ENCODE measurements at regions not wholly inside any gene's neighbourhood (a gene's known extent, or its start where the extent isn't known, plus 50 kb on each side); places are given as distances from the start of the nearest gene placed in this dataset.

DNA sequence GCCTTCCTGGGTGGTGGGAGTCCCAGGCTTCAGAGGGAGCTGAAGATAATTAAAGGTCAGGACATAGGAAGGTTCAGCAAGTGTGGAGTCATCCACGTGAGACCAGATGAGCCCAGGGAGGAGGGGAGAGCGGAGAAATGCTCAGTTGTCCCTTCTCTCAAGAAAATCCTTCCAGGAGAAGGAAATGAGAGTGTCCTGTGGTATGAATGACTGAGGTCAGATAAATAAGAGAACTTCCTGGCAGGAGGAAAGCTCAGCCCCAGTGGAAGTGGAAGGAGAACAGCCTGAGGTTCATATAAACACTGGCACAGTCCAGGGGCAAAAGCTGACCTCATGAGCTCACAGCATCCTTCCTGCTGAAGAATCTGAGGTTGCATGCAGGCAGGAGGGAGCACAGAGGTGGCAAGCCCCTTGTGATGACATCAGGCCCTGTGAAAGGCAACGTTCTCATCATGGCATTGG lies 97.6 kb downstream of the NAV1 start:
- TF ChIP-seq, protein P1, sequence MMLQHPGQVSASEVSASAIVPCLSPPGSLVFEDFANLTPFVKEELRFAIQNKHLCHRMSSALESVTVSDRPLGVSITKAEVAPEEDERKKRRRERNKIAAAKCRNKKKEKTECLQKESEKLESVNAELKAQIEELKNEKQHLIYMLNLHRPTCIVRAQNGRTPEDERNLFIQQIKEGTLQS (IDR thresholded peaks at IDR 0.05): no peak
- TF ChIP-seq, protein P2, sequence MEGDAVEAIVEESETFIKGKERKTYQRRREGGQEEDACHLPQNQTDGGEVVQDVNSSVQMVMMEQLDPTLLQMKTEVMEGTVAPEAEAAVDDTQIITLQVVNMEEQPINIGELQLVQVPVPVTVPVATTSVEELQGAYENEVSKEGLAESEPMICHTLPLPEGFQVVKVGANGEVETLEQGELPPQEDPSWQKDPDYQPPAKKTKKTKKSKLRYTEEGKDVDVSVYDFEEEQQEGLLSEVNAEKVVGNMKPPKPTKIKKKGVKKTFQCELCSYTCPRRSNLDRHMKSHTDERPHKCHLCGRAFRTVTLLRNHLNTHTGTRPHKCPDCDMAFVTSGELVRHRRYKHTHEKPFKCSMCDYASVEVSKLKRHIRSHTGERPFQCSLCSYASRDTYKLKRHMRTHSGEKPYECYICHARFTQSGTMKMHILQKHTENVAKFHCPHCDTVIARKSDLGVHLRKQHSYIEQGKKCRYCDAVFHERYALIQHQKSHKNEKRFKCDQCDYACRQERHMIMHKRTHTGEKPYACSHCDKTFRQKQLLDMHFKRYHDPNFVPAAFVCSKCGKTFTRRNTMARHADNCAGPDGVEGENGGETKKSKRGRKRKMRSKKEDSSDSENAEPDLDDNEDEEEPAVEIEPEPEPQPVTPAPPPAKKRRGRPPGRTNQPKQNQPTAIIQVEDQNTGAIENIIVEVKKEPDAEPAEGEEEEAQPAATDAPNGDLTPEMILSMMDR (IDR thresholded peaks at IDR 0.05 in 2 of 3, conservative IDR thresholded peaks at IDR 0.05 in 1 of 3; ENCODE audit: borderline replicate concordance in 1 of 3, insufficient read depth in 1 of 3, low read depth in 2 of 3, low read length in 2 of 3): no peak
- TF ChIP-seq, protein P3, sequence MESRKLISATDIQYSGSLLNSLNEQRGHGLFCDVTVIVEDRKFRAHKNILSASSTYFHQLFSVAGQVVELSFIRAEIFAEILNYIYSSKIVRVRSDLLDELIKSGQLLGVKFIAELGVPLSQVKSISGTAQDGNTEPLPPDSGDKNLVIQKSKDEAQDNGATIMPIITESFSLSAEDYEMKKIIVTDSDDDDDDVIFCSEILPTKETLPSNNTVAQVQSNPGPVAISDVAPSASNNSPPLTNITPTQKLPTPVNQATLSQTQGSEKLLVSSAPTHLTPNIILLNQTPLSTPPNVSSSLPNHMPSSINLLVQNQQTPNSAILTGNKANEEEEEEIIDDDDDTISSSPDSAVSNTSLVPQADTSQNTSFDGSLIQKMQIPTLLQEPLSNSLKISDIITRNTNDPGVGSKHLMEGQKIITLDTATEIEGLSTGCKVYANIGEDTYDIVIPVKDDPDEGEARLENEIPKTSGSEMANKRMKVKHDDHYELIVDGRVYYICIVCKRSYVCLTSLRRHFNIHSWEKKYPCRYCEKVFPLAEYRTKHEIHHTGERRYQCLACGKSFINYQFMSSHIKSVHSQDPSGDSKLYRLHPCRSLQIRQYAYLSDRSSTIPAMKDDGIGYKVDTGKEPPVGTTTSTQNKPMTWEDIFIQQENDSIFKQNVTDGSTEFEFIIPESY (IDR thresholded peaks at IDR 0.05; ENCODE audit: extremely low read depth, insufficient replicate concordance, low read length): no peak
- TF ChIP-seq POLR2A (IDR thresholded peaks at IDR 0.05; ENCODE audit: borderline replicate concordance, extremely low read depth, insufficient read depth, insufficient read length): no peak
- no peak for TF ChIP-seq SRF (IDR thresholded peaks at IDR 0.05; ENCODE audit: low read depth)
